GM18873 (cell line): ENCODE measurements at regions not wholly inside any gene's neighbourhood (a gene's known extent, or its start where the extent isn't known, plus 50 kb on each side); places are given as distances from the start of the nearest gene placed in this dataset.
A peak's percentile ranks its signal among the peaks of the same experiment; 100 is the strongest.
"Not testable (repeated sequence)": the region's sequence is repeated elsewhere in the genome, so short reads cannot be mapped to it uniquely, and the experiment has no call there.

Experiments
- ATAC-seq: cut with Tn5 transposase; IDR thresholded peaks from one replicate; pipeline ENCODE4 v1.9.1; 2021; ENCODE audit warnings: mild to moderate bottlenecking, moderate library complexity, moderate number of reproducible peaks; ENCODE audit not compliant: unreplicated experiment, low FRiP score

GRCh38 chr2:8376603-8377410, 305.0 kb upstream of the ID2 start:
- no peak for ATAC-seq

- ATAC-seq: peak; percentile 74
These were observed 303.6 kb upstream of the ID2 start for GRCh38 chr2:8378016-8378810.

GRCh38 chr2:8379128-8379527, 302.7 kb upstream of the ID2 start:
- ATAC-seq: no peak

GRCh38 chr2:8379549-8379948, 302.3 kb upstream of the ID2 start:
- ATAC-seq: no peak

DNA sequence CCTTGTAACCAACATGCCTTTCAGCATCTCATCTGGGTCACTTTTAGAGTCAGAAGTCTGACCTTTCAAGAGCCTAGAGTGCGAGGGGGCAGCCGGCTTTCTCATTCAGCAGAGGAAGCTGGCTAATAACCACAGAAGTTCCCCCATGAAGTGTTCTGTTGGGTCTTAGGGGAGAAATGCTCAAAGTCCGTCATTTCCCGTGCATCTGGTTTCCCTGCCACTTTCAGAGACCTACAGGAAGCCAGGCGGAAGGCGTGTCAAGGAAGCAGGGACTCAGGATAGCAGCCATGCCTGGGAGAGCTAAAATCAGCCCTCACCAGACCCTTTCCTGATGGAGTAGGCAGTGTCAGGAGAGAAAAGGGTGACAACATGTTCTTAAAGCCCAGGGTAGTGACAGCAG, 301.8 kb upstream of the ID2 start:
- no peak for ATAC-seq

GRCh38 chr2:8380566-8380965, 301.3 kb upstream of the ID2 start:
- ATAC-seq: no peak

DNA sequence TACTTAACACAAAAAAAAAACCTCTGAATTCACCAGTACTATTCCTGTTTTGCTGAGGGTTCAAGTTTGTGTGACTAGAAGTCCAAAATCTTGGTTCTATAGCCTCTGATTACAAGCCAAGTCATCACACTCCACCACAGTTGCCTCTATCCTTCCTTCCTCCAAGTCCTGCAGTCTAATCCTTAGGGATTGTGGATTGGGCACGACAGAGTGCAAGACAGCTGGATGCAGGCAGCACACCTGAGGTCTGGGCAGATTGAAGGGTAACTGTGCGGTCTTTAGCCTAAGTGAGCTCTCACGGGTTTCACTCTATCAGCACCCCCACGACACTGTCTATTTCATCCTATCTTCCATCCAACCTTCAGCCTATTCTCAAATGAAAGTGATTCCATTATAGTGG, 299.4 kb upstream of the ID2 start:
- ATAC-seq: no peak

DNA sequence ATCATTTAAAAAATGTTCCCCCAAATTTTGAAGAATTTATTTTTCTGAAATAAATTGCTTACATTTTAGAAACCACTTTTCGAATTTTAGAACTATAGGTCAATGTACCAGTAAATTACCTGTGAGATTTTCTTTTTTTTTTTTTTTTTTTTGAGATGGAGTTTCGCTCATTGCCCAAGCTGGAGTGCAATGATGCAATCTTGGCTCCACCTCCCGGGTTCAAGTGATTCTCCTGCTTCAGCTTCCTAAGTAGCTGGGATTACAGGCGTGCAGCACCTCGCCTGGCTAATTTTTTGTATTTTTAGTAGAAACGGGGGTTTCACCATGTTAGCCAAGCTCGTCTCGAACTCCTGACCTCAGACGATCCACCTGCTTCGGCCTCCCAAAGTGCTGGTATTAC, 295.1 kb upstream of the ID2 start:
- not testable (repeated sequence) for ATAC-seq

DNA sequence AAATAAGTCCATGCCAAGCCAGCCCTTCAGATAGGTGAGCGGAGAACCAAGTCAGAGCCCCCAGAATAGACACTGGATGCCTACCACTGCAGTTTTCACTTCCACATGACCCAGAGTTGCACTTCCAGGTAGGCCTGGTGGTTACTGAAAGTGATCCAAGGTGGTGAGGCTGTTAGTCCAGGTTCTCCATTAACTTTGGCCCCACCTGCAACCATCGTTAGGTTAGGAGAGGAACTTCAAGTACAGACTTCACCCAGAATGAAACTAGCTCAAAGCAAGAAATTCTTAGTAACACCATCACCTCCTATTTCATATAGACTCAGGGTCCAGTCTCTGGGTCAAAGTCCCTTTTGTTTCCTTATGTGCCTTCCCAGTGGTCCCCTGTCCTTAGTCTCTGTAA, 293.1 kb upstream of the ID2 start:
- ATAC-seq: no peak

DNA sequence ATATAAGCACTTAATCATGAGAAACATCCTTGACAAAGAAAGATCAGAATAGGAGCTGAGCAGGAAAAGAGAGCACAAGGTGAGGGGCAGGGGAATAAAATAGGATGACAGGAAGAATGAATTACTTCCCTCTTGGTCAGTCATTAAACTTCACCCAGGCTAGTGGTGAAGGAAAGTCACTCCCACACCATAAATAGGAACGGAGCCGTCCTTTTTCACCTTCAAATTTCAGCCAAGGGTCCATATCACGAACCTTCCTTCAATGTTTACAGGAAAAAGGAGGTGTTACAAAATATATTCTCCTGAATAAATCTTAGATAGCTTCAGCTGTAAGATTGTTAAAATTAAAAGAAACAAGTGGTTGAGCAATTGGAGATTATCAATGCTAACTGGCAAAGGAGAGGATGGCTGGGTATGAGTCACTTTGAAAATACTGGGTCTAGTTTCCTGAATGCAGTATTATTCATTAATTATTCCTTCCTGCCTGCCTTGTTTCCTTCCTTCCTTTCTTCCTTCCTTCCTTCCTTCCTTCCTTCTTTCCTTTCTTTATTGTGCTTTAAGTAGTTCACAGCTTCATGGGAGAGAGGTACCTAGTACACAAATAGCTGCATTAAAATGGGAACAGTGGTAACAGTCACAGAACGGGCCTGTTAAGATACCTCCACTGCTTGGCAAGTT, 292.3 kb upstream of the ID2 start:
- ATAC-seq: no peak

DNA sequence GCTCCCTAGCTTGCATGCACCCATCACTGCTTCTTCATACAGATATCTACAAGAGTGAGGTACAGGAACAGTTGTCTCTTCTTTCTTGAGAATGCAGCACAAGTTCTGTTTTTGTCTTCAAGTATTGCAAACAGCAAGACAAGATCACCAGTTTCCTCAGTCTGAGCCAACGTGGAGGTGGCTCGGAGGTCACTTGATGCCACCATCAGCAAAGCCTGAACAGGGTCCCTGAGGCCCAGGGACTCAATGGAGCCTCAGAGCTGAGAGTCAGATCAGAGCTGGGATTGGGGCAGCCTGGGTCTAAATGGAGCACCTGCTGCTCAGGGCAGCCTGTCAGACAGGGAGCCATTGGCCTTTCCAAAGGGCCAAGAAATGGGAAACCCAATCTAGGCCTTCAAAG, 290.7 kb upstream of the ID2 start:
- no peak for ATAC-seq

GRCh38 chr2:8391584-8391983, 290.3 kb upstream of the ID2 start:
- no peak for ATAC-seq

GRCh38 chr2:8392098-8392866, 289.6 kb upstream of the ID2 start:
- no peak for ATAC-seq

DNA sequence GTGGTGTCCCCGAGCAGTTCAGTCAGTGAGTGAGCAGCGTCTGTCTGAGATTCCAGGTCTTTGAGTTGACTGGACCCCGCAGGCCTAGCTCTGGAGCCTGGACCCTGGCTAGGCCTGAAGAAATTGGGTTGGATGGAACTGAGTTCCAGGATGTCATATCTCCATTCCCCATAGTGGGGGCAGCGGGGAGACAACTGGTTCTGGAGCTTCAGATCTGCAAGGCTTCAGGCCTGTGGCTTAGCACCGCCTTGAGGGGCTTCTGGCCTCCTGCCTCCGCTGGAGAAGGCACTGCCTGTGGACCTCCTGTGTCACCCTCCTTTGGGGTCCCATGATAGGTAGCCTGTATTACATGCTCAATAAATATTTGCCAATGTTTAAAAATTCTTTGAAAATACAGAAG, 288.4 kb upstream of the ID2 start:
- ATAC-seq: no peak

GRCh38 chr2:8394131-8394530, 287.7 kb upstream of the ID2 start:
- ATAC-seq: no peak

- ATAC-seq: no peak
These were observed 287.1 kb upstream of the ID2 start for GRCh38 chr2:8394569-8395359.

DNA sequence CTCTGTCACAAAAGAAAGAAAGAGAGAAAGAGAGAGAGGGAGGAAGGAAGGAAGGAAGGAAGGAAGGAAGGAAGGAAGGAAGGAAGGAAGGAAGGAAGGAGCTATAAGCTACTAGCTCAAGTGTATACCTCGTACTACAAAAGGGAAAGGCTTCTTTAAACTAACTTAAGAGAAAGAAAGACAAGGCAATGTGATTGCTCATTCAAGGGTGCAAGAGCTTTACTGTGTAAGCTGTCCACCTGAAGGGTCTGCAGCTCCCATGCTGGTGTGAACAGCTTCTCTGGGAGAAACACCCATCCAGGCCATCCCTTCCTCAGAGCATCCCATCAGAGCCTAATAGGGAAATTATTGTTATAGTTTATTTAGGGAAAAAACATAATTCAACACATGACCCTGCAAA, 286.1 kb upstream of the ID2 start:
- no peak for ATAC-seq

DNA sequence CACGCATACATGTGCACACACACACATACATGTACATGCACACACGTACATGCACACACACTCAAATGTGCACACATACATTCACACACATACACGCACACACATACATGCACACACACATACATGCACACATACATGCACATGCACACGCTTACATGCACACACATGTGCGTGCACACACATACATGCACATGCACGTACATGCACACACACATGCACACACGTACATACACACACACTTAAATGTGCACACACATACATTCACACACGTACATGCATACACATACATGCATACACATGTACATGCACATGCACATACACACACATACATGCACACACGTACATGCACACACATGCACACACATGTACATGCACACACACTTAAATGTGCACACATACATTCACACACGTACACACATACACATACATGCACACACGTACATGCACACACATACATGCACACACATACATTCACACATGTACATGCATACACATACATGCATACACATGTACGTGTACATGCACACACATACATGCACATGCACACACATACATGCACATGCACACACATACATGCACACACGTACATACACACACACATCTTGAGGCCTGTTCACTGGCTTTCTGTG, 283.7 kb upstream of the ID2 start:
- ATAC-seq: no peak

- no peak for ATAC-seq
These were observed 282.1 kb upstream of the ID2 start for GRCh38 chr2:8399731-8400130.
